Right ventricle myocardium inferior (tissue), 1 donor: ENCODE measurements at regions not wholly inside any gene's neighbourhood (a gene's known extent, or its start where the extent isn't known, plus 50 kb on each side); places are given as distances from the start of the nearest gene placed in this dataset.
A peak's percentile ranks its signal among the peaks of the same experiment; 100 is the strongest.
"Not testable (repeated sequence)": the region's sequence is repeated elsewhere in the genome, so short reads cannot be mapped to it uniquely, and the experiment has no call there.

ENCODE experiments used
- ATAC-seq: fragments of 200-7000 bp; cut with Tn5 transposase; one replicate; pipeline ENCODE4 v1.9.1; 2020; ENCODE audit warnings: mild to moderate bottlenecking, moderate library complexity
- DNase-seq: peaks from one replicate; pipeline ENCODE4 v3.0.0; 2021; ENCODE audit errors: missing footprints
- intact Hi-C: fragments of 100-400 bp; cut with DNase I; formaldehyde crosslinking; loops from one replicate; pipeline ENCODE4 v1.11.0; 2022
- donor health status: DM: no; HTN: yes; CAD: no; lungs with severe emphysema.

DNA sequence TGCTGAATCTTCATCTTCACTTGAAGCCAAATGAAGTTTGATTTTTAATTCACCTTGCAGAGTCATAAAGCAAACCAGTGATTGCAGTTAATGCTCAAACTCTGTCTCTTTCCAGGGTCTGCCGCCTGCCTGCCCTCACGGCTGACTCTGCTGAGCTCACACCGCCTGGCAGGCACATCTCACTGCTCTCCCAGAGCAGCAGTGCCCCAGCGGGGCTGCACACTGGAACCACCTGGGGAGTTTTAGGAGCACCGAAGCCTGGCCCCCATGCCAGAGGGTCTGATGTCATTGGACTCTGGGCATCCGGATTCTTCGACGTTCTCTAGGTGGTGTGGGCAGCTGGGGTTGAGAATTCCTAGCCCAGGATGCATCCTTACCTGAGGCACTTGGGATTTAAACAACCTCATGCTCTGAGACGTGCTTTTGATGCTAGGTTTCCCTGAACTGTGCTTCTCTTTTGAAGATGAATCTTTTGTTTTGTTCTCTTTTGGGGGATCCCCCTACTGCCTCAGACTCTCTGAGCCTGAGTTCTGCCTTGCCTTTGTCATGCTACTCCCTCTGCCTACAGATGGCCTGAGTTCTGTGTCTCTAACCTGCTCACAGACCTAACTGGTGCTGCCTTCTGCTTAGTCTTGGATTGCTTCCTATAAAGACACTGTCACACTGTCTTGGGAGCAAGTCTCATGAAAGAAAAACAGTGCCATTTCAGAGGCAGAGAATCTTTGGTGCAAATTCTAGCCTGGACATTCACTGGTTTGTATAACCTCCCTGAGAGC is 438.1 kb upstream of the CCL2 start:
- intact Hi-C loops, result no loop called here
- DNase-seq (no peak), ATAC-seq (no peak)

DNA sequence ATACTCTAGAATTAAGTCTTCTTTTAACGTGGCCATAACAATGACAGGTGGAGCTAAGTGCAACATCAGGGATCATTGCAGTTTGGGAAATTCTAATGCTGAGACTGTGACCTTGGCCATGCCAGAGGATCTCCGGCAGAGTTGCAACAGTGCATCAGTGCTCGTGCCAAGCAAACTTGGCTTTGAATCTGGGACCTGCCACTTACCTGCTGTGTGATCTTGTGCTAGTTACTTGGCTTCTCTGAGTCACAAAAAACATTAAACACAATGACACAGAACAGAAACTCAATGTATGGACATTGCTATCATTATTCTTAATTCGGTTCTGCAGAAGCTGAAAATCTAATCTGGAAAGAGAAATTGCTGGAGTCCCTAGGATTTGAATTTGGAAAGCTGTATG is 435.5 kb upstream of the CCL2 start:
- intact Hi-C loops, result no loop called here
- no peak for ATAC-seq
- DNase-seq, result no peak

DNA sequence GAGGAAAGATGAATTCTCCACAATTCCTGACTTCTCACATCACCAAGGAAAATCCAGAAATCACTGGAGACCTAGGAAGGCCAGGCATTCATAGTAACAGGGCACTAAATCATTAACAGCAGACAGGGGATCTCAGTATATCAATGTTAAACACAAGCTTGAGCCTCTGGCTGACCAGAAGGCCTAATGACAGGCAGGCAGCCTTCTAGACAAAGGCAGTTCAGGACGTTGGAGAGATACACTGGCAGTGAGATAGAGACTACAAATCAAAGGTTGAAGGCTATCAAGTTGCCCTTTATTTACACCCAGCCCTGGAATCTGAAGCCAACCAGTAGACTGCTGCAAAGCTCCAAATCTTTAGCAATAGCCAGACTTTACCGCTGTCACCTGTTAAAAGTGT is 422.8 kb upstream of the CCL2 start:
- no peak for DNase-seq
- no peak for ATAC-seq
- intact Hi-C loops, result no loop called here

GRCh38 chr17:33837281-33837680 is 417.8 kb upstream of the CCL2 start:
- ATAC-seq, result no peak
- intact Hi-C loops, result no loop called here

GRCh38 chr17:33838281-33838680 is 416.8 kb upstream of the CCL2 start:
- ATAC-seq, result no peak
- intact Hi-C loops, result no loop called here
- DNase-seq, result no peak

More at GRCh38 chr17:33837281-33837680, 417.8 kb upstream of the CCL2 start:
- no peak for DNase-seq

- intact Hi-C loops, result no loop called here
- ATAC-seq, result no peak
- DNase-seq, result no peak
Observed at GRCh38 chr17:33847900-33848299, 407.2 kb upstream of the CCL2 start.

DNA sequence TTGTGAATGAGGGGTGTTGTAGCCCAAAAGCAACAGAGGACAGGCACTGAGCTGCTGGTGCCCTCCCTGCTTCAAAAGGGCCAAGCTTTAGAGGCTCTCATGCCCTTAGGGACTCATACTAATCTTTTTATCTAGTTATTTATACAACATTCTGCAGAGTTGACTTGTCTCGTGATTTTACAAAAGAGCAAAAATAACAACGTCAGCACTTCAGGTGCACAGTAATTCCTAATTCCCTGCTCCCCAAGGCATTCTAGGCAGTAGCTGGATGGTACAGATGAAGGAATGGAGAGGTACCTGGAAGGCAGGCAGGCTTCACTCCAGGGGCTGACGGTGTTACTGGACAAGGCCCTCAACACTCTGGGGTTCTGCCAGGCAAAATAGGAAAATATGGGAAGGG is 406.7 kb upstream of the CCL2 start:
- no peak for DNase-seq
- intact Hi-C loops, result no loop called here
- no peak for ATAC-seq

- no peak for DNase-seq
- ATAC-seq, result no peak
- intact Hi-C loops, result no loop called here
Observed at GRCh38 chr17:33854596-33854995, 400.5 kb upstream of the CCL2 start.

DNA sequence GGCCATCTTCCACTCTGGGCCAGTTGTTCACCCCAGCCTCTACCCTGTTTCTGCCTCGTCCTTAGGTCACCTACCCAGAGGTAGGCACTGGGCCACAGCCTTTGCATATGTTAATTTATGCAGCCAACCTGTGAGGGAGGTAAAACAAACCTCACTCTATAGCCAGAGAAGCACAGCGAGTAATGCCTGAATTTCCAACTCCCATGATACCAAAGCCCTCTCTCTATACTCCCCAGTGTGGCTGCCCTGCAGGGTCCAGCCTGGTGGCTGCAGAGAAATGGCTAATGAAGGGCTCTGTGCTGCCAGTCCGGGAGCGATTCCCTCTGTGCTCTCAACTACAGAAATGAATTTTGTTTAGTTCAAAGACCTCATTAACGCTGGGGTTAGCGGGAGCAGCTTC is 397.0 kb upstream of the CCL2 start:
- no peak for ATAC-seq
- intact Hi-C loops, result no loop called here
- DNase-seq, result no peak

GRCh38 chr17:33858682-33859081 is 396.4 kb upstream of the CCL2 start:
- intact Hi-C loops, result no loop called here
- no peak for DNase-seq
- ATAC-seq, result no peak

DNA sequence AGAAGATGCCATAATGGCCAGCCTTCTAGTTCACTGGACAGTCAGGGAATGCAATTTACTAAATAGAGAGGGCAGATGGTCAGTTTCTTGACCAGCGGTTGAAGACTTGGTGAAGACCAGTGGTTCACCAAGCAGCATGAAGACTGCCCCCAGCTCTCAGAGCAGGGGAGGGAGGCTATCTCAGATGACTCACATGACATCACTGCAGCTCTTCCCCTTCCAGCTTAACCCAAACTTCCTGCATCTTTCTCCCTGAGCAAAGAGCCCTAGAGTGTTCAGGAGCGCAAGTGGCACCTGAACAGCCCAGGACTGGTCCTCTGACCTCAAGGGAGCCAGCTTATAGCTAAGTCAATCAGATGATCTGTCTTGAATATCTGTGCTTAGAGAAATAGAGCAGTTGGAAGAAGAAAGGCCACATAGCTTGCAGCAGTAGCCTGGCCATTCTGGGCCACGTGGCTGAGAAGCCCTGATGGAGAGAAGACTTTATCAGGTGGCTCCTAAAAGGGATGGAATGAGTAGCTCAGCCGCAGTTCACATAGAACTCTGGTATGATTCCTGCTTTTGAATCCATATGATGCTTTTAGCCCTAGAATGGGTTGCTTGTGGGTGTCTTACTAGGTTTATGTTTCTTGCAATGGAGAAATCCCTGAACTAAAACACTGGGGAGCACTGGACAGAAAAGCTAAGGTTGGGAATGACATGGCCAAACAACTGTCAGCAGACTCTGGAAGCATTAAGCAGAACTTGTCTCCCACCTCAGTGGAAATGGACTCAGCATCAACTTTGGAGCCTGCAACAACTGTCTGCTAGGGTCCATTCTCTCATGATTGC is 392.1 kb upstream of the CCL2 start:
- no peak for ATAC-seq
- no peak for DNase-seq
- intact Hi-C loops, result no loop called here

- no peak for DNase-seq
- ATAC-seq, result no peak
- intact Hi-C loops, result no loop called here
Observed at GRCh38 chr17:33864758-33865229, 390.3 kb upstream of the CCL2 start.

DNA sequence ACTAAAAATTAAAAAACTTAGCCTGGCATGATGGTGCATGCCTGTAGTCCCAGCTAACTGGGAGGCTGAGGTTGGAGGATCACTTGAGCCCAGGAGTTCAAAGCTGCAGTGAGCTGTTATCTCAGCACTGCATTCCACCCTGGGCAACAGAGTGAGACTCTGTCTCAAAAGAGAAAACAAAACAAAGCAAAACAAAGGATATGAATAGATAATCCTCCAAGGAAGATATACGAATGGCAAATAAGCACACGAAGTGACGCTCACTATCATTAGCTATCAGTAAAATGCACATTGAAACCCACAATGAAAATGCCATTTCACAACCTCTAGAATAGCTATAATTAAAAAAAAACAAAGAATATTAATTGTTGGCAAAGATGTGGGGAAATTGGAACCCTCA is 386.2 kb upstream of the CCL2 start:
- DNase-seq, result no peak
- intact Hi-C loops, result no loop called here

DNA sequence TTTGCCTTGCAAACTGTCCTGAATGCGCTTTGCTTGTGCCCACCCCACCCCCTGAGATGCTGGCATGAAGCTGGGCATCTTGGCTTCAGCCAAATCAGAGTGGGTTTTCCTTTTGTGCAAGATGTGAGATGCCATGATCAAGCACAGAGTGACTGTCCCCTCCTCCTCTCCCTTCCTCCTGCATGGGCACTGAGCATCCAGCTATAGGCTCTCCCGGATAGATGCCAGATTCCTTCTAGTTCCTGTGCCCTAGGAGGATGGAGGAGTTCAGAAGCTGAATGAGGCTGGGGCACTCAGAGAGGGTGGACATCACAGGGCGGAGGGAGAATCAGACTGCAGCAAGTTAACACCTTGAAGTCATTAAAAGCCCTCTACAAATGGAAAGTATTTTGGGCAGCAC is 384.1 kb upstream of the CCL2 start:
- DNase-seq, result no peak
- intact Hi-C loops, result no loop called here
- ATAC-seq, result no peak

More for the DNA sequence above, 386.2 kb upstream of the CCL2 start:
- ATAC-seq, result no peak

DNA sequence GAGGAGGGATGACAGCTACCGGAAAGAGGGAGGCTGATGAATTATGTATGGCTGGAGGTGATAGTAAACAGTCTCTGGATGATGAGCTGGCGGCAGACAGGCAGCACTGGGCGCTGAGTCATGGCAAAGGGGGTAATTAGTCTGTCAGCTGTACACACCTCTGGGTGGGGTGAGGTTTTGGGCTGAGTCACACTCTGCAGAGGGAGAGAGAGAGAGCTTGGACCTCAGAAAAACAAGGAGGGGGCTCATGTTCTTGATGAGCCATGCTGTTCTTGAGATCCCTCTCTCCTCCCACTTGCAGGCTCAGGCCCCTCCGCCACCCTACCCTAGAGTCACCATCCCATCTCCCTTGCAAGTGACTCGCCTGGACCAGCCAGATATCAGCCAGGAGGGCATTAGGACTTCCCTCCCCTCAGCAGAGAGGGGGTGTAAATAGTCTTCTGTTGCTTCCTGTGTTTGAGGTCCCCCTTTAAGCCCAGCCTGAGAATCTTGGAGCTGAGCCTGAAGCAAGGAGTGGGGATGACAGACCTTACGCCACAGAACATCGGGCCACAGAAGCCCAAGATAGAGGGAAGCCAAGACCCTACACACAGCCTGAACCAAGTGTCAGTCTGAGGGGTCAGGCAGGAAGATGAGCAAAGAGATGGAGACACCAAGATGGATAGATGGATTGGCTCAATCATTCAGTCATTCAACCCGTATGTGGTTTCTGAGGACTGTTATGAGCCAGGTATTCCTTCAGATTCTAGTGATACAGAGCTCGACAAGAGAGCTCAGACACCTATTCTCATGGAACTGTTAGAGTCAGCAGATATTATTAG is 383.2 kb upstream of the CCL2 start:
- intact Hi-C loops, result no loop called here
- DNase-seq, result no peak
- ATAC-seq, result no peak

DNA sequence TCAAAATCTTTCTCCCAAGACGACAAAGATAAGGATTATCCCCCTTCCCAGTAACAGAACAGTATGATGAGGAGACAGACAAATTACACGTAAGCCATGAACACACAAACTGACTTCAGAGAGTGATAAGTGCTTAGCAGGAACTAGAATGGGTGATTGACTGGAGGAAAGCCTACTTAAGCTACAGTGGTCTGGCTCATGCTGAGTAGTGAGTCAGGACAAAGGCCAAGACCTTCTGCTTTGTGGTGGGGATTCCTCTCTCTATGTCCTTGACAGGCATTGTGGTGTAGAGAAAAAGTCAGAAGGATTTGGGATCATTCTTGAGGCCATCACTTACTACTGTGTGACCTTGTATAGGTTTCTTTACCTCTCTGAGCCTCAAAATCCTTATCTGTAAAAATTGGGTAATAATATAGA is 381.9 kb upstream of the CCL2 start:
- intact Hi-C loops, result no loop called here
- no peak for ATAC-seq
- no peak for DNase-seq

- ATAC-seq, result no peak
Observed at GRCh38 chr17:33874617-33875060, 380.4 kb upstream of the CCL2 start.

GRCh38 chr17:33875973-33876372 is 379.1 kb upstream of the CCL2 start:
- intact Hi-C loops, result no loop called here
- ATAC-seq (no peak), DNase-seq (no peak)

More at GRCh38 chr17:33874617-33875060, 380.4 kb upstream of the CCL2 start:
- peak; percentile 74 for DNase-seq
- intact Hi-C loops, result no loop called here

GRCh38 chr17:33882273-33882672 is 372.8 kb upstream of the CCL2 start:
- intact Hi-C loops, DNase-seq, ATAC-seq: not testable (repeated sequence)
